SJCRH30 (cell line): ENCODE measurements at regions not wholly inside any gene's neighbourhood (a gene's known extent, or its start where the extent isn't known, plus 50 kb on each side); places are given as distances from the start of the nearest gene placed in this dataset.
A peak's percentile ranks its signal among the peaks of the same experiment; 100 is the strongest.

Experiments
- DNase-seq, 2 experiments: peaks; one replicate each; pipeline ENCODE4 v3.0.0-alpha.2; 2015 to 2020
- H3K27ac ChIP-seq: fragments of 250-450 bp; sonication (Bioruptor Pico); 2 replicates; pipeline ENCODE4 v1.5.1; 2020; ENCODE audit warnings: mild to moderate bottlenecking, moderate library complexity
- H3K27me3 ChIP-seq: fragments of 250-450 bp; sonication (Bioruptor Pico); 2 replicates; pipeline ENCODE4 v1.5.1; 2020; ENCODE audit warnings: mild to moderate bottlenecking, moderate library complexity
- H3K36me3 ChIP-seq: fragments of 250-450 bp; sonication (Bioruptor Pico); 2 replicates; pipeline ENCODE4 v1.5.1; 2020; ENCODE audit warnings: mild to moderate bottlenecking, moderate library complexity
- H3K4me1 ChIP-seq: fragments of 250-450 bp; sonication (Bioruptor Pico); 2 replicates; pipeline ENCODE4 v1.5.1; 2020; ENCODE audit warnings: mild to moderate bottlenecking, moderate library complexity
- H3K4me3 ChIP-seq: fragments of 250-450 bp; sonication (Bioruptor Pico); 2 replicates; pipeline ENCODE4 v1.5.1; 2020; ENCODE audit warnings: mild to moderate bottlenecking, moderate library complexity
- H3K9me3 ChIP-seq: fragments of 250-450 bp; sonication (Bioruptor Pico); replicated peaks from 2 replicates; pipeline ENCODE4 v1.5.1; 2020; ENCODE audit warnings: mild to moderate bottlenecking, moderate library complexity

GRCh38 chr2:59968441-59968840, 585.0 kb downstream of the BCL11A start:
- H3K27ac ChIP-seq: no peak overlapping the region
- no peaks in the 10 kb centered on the region for H3K27me3 ChIP-seq
- no peak overlapping the region for H3K4me3 ChIP-seq
- no peak for DNase-seq
- no peaks in the 10 kb centered on the region for H3K9me3 ChIP-seq
- H3K4me1 ChIP-seq: no peaks in the 10 kb centered on the region
- H3K36me3 ChIP-seq: no peaks in the 10 kb centered on the region

- no peaks in the 10 kb centered on the region for H3K27me3 ChIP-seq
- no peaks in the 10 kb centered on the region for H3K4me1 ChIP-seq
- H3K4me3 ChIP-seq: no peak overlapping the region
- no peak overlapping the region for H3K27ac ChIP-seq
- DNase-seq: no peak
- H3K9me3 ChIP-seq: no peaks in the 10 kb centered on the region
- H3K36me3 ChIP-seq: no peaks in the 10 kb centered on the region
These were observed 585.8 kb downstream of the BCL11A start for GRCh38 chr2:59967691-59968090.

DNA sequence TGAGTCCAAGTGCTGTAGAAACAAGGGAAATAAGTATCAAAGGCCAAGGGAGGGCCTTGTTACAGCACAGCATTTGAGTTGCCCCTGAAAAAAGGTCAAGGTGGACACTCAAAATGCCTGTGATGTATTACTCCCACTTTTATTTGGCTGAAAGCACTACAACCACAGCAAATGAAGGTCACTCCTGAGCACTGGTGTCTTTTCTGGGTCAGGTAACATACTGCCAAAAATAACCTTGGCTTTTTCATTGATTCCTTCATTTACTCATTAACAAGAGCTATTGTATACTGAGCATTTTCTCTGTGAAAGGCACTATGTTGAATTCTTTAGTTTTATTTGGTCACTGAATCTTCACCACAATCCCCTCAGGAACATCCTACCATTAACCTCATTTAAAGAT, 590.3 kb downstream of the BCL11A start:
- Histone ChIP-seq H3K4me1 (no peaks in the 10 kb centered on the region), H3K27ac (no peak overlapping the region), H3K27me3 (no peaks in the 10 kb centered on the region), H3K36me3 (no peaks in the 10 kb centered on the region), H3K4me3 (no peak overlapping the region), H3K9me3 (no peaks in the 10 kb centered on the region)
- DNase-seq: no peak

DNA sequence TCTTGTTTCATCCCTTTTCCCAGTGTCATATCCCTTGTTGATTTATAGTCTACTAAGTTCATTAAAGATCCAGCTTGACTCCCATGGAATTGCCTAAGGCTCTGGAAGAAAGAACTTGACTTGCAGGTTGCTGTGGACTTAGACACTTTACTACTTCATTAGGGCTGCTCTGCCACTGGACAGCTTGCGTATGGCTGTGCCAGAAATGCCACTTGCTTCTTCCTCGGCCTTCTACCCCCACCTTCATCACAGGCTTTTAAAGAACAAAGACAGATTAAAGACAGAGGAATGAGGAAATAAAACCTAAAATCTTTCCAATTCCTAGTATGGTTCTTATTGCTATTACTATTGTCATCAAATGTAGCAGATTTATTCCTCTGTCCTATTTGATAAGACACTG, 591.7 kb downstream of the BCL11A start:
- no peak for DNase-seq
- Histone ChIP-seq H3K27me3 (no peaks in the 10 kb centered on the region), H3K4me1 (no peaks in the 10 kb centered on the region), H3K27ac (no peak overlapping the region), H3K9me3 (no peaks in the 10 kb centered on the region), H3K4me3 (no peak overlapping the region), H3K36me3 (no peaks in the 10 kb centered on the region)

DNA sequence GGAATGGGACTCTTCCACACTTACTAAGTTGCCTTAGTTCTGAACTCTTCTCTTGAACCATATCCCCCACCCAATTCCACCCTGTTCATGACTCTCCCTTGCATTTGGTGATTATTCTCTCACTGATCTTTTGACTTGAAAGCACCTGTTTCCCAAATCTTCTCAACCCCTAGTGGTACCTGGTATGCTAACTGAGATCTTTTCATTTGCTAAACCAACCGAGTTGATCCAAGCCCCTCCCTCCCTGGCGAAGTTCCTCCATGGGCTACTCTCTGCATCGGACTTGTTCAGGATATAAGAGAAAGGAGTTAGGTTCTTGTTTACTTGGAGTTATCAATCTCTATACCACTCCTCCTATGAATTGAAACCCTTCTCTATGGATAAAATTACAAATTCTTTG, 593.5 kb downstream of the BCL11A start:
- no peaks in the 10 kb centered on the region for H3K36me3 ChIP-seq
- no peak overlapping the region for H3K4me3 ChIP-seq
- H3K9me3 ChIP-seq: no peaks in the 10 kb centered on the region
- no peak overlapping the region for H3K27ac ChIP-seq
- no peaks in the 10 kb centered on the region for H3K27me3 ChIP-seq
- no peaks in the 10 kb centered on the region for H3K4me1 ChIP-seq
- no peak for DNase-seq

DNA sequence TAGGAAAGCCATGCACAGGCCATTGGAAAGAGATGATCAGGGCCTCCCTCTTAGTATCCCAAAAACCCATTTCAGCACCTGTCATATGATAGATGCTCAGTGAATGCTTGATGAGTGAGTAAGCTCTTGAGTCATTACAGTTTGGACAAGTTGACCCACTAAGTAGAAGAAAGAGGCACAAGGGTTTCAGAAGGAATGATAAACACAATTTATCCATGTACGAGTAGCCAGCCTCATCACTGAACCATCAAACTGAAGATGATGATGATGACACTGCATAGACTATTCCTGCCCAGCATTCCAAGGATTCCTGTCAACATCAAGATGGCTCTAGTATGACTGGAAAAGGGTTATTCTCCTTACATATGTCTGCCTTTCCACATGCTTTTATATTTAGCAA, 596.0 kb downstream of the BCL11A start:
- Histone ChIP-seq H3K9me3 (no peaks in the 10 kb centered on the region), H3K27ac (no peak overlapping the region), H3K4me1 (no peaks in the 10 kb centered on the region), H3K4me3 (no peak overlapping the region), H3K36me3 (no peaks in the 10 kb centered on the region), H3K27me3 (no peaks in the 10 kb centered on the region)
- no peak for DNase-seq

DNA sequence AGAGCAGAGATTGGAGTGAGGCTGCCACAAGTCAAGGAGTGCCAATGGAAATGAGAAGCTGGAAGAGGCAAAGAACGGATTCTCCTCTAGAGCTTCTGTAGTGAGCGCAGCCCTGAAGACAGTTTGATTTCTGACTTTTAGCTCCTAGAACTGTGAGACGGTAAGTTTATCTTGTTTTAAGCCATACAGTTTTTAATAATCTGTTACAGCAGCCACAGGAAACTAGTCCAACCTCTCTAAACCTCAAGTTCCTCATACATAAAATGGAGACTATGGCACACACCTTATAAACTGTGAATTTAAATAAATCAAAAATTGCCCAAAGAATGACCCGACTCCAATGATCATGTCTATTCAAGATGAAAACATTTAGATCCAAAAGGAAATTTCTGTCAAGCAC, 596.5 kb downstream of the BCL11A start:
- Histone ChIP-seq H3K4me3 (no peak overlapping the region), H3K27ac (no peak overlapping the region), H3K36me3 (no peaks in the 10 kb centered on the region), H3K4me1 (no peaks in the 10 kb centered on the region), H3K27me3 (no peaks in the 10 kb centered on the region), H3K9me3 (no peaks in the 10 kb centered on the region)
- no peak for DNase-seq

- Histone ChIP-seq H3K4me1 (no peaks in the 10 kb centered on the region), H3K36me3 (no peaks in the 10 kb centered on the region), H3K27ac (no peak overlapping the region), H3K27me3 (no peaks in the 10 kb centered on the region; the same call in none of the 2 replicates), H3K4me3 (no peak overlapping the region), H3K9me3 (no peaks in the 10 kb centered on the region)
- peak; percentile 7 to 30 for DNase-seq
These were observed 605.4 kb downstream of the BCL11A start for GRCh38 chr2:59947917-59948541.

GRCh38 chr2:59947209-59947608, 606.2 kb downstream of the BCL11A start:
- H3K36me3 ChIP-seq: no peaks in the 10 kb centered on the region
- H3K27me3 ChIP-seq: no peaks in the 10 kb centered on the region; the same call in none of the 2 replicates
- no peak overlapping the region for H3K27ac ChIP-seq
- no peaks in the 10 kb centered on the region for H3K4me1 ChIP-seq
- no peaks in the 10 kb centered on the region for H3K9me3 ChIP-seq
- no peak for DNase-seq
- H3K4me3 ChIP-seq: no peak overlapping the region

GRCh38 chr2:59939236-59939635, 614.2 kb downstream of the BCL11A start:
- no peaks in the 10 kb centered on the region for H3K4me1 ChIP-seq
- H3K4me3 ChIP-seq: no peak overlapping the region

DNA sequence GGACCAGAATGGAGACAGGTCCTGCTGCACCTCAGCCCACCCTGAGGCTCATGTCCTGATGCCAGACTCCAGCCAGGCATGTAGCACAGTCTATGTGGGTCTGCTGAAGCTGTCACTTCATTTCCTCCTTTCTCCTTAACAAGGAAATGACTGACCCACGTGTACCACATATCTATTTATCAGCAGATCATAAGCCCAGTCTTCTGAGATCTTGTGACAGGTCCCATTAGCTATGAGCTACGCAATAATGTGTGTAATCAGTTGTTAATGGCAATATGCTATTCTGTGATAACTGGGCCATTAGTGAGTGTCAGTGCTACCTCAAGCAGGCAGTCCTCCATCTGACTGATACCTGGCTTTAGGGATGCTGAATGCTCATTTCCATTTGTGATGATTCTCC, 615.3 kb downstream of the BCL11A start:
- no peak overlapping the region for H3K27ac ChIP-seq
- DNase-seq: no peak
- no peaks in the 10 kb centered on the region for H3K36me3 ChIP-seq
- H3K4me1 ChIP-seq: no peaks in the 10 kb centered on the region
- H3K27me3 ChIP-seq: no peaks in the 10 kb centered on the region; the same call in 1 of the 2 replicates
- H3K9me3 ChIP-seq: no peaks in the 10 kb centered on the region
- no peak overlapping the region for H3K4me3 ChIP-seq

More at GRCh38 chr2:59939236-59939635, 614.2 kb downstream of the BCL11A start:
- Histone ChIP-seq H3K36me3 (no peaks in the 10 kb centered on the region), H3K27me3 (no peaks in the 10 kb centered on the region; the same call in 1 of the 2 replicates), H3K9me3 (no peaks in the 10 kb centered on the region), H3K27ac (no peak overlapping the region)
- no peak for DNase-seq

DNA sequence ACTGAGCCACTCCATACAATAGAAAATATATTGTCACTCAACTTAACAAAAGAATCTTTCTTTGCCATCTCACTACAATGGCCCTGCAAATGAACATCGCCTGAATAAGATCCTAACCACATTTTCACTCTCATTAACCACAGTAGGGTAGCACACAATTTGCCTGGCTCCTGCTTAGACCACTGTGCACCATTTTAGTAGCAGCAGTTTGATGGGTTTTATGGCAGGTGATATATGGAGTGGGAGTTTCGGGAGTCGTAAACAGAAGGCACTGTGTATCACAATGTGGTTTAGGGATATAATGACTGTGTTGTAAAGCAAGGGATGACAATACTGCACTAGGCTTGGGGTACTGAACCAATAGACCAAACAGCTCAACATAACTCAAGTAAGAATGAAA, 617.4 kb downstream of the BCL11A start:
- H3K27ac ChIP-seq: no peak overlapping the region
- H3K9me3 ChIP-seq: no peaks in the 10 kb centered on the region
- no peak overlapping the region for H3K4me3 ChIP-seq
- no peaks in the 10 kb centered on the region for H3K4me1 ChIP-seq
- peak in 1 of 2 experiments; percentile 20 for DNase-seq
- no peaks in the 10 kb centered on the region for H3K36me3 ChIP-seq
- no peaks in the 10 kb centered on the region for H3K27me3 ChIP-seq

DNA sequence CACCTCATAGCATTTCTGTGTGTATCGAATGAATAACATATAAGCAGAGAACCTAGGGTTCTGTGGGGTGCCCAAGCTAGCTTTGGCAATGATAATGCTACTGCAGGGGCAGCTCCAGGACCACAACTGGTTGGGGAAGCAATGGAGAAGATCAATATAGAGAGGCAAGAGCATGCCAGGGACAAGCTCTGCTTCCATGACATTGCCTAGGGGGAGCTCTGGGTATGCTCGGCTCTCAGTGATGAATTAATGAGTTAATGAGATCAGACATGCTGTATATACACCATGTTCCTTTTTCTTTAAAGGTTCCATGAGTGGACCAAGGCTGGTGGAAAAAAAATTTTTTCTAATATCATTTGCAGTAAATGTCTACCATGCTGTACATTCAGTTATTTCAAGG, 618.4 kb downstream of the BCL11A start:
- Histone ChIP-seq H3K27ac (no peak overlapping the region), H3K36me3 (no peaks in the 10 kb centered on the region), H3K4me1 (no peaks in the 10 kb centered on the region), H3K9me3 (no peaks in the 10 kb centered on the region), H3K27me3 (no peaks in the 10 kb centered on the region), H3K4me3 (no peak overlapping the region)
- DNase-seq: no peak

DNA sequence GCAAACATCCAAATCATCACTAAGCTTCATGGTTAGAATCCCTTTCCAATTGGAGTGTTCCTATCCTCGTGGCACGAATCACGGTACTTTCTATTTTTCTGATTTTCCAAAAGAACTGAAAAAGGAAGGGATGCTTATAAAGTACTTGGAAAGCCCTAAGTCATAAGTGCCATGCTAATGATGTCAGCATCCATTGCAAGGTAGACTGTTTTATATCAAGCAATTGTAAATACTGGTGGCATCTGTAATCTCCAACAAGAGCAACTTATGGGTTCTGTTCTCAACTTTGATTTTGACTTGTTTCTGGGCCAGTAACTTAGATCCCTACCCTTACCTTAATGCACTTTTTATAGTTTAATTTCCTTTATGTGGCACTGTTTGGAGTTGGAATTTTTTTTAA, 619.5 kb downstream of the BCL11A start:
- no peaks in the 10 kb centered on the region for H3K9me3 ChIP-seq
- H3K4me1 ChIP-seq: no peaks in the 10 kb centered on the region
- H3K27ac ChIP-seq: no peak overlapping the region
- H3K36me3 ChIP-seq: no peaks in the 10 kb centered on the region
- no peak for DNase-seq
- no peak overlapping the region for H3K4me3 ChIP-seq
- H3K27me3 ChIP-seq: no peaks in the 10 kb centered on the region

DNA sequence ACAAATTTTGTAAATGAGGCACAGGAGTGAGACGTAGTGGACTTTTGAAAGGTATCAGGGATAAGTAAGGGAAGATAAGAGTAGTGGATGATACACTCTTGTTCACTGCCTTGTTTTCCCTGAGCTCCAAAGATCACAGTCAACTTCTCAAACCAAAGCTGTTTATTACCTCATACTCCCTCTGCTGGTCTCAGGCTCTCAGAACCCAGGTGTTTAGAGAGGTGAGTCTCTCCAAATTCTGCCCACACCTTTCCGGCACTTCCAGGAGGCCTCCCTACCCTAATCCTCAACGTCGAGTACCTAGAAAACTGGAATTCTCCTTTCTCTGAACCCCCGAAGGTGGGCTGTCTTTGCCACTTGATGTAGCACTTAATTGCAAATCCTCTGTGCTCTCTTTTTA, 621.1 kb downstream of the BCL11A start:
- no peaks in the 10 kb centered on the region for H3K9me3 ChIP-seq
- DNase-seq: peak in 1 of 2 experiments; percentile 19
- no peaks in the 10 kb centered on the region for H3K36me3 ChIP-seq
- no peaks in the 10 kb centered on the region for H3K27me3 ChIP-seq
- H3K27ac ChIP-seq: no peak overlapping the region
- no peak overlapping the region for H3K4me3 ChIP-seq
- H3K4me1 ChIP-seq: no peaks in the 10 kb centered on the region

GRCh38 chr2:59930430-59930829, 623.0 kb downstream of the BCL11A start:
- H3K36me3 ChIP-seq: no peaks in the 10 kb centered on the region
- H3K27me3 ChIP-seq: no peaks in the 10 kb centered on the region
- H3K27ac ChIP-seq: no peak overlapping the region
- DNase-seq: no peak
- no peaks in the 10 kb centered on the region for H3K4me1 ChIP-seq
- H3K9me3 ChIP-seq: no peaks in the 10 kb centered on the region
- no peak overlapping the region for H3K4me3 ChIP-seq
